22Rv1 (cell line): ENCODE measurements at regions not wholly inside any gene's neighbourhood (a gene's known extent, or its start where the extent isn't known, plus 50 kb on each side); places are given as distances from the start of the nearest gene placed in this dataset.
"Not testable (repeated sequence)": the region's sequence is repeated elsewhere in the genome, so short reads cannot be mapped to it uniquely, and the experiment has no call there.

Experiments
- ZFX ChIP-seq: fragments of 450-650 bp; IDR thresholded peaks from 2 replicates; pipeline ENCODE4 v1.6.1; 2017; ENCODE audit warnings: antibody characterized with exemption, borderline replicate concordance
- TF ChIP-seq, protein P1 (sequence below): fragments of 450-650 bp; IDR thresholded peaks from 2 replicates; pipeline ENCODE4 v1.5.1; 2017; ENCODE audit warnings: mild to moderate bottlenecking

DNA sequence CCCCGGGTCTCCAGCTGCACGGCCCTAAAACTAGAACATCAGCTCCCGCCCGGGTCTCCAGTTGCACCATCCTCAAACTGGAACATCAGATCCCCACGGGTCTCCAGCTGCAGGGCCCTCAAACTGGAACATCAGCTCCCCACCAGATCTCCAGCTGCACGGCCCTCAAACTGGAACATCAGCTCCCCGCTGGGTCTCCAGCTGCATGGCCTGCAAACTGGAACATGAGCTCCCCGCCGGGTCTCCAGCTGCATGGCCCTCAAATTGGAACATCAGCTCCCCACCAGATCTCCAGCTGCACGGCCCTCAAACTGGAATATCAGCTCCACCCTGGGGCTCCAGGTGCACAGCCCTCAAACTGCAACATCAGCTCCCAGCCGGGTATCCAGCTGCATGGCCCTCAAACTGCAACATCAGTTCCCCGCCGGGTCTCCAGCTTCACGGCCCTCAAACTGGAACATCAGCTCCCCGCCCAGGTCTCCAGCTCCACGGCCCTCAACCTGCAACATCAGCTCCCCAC is 93.5 kb upstream of the LPCAT1 start:
- TF ChIP-seq, protein P1, sequence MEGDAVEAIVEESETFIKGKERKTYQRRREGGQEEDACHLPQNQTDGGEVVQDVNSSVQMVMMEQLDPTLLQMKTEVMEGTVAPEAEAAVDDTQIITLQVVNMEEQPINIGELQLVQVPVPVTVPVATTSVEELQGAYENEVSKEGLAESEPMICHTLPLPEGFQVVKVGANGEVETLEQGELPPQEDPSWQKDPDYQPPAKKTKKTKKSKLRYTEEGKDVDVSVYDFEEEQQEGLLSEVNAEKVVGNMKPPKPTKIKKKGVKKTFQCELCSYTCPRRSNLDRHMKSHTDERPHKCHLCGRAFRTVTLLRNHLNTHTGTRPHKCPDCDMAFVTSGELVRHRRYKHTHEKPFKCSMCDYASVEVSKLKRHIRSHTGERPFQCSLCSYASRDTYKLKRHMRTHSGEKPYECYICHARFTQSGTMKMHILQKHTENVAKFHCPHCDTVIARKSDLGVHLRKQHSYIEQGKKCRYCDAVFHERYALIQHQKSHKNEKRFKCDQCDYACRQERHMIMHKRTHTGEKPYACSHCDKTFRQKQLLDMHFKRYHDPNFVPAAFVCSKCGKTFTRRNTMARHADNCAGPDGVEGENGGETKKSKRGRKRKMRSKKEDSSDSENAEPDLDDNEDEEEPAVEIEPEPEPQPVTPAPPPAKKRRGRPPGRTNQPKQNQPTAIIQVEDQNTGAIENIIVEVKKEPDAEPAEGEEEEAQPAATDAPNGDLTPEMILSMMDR = not testable (repeated sequence)
- not testable (repeated sequence) for TF ChIP-seq ZFX
